ENCODE measurements at regions not wholly inside any gene's neighbourhood (a gene's known extent, or its start where the extent isn't known, plus 50 kb on each side); places are given as distances from the start of the nearest gene placed in this dataset.
A peak's percentile ranks its signal among the peaks of the same experiment; 100 is the strongest.

DNA sequence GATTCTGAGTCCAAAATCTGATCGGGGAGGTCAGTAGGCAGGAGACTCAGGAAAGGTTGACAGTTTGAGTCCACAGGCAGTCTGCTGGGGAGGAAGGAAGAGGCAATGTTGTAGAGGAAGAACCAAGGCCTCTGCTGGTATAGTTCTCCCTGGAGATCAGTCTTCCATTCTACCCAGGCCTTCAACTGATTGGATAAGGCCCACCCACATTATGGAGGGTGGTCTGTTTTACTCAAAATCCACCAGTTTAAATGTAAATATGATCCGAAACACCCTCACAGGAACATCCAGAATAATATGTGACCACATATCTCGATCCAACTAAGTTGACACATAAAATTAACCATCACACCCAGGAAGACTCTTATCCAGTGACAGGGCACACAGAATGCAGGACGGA lies 425.3 kb upstream of the ZMIZ1 start:
- in situ Hi-C loops (cut with HindIII; ENCODE audit: low pct_unique_long_range_greater_than_20kb, low sequenced_read_pairs) = no loop called here
- DNase-seq (ENCODE audit: low read depth, low spot score) = no peak

DNA sequence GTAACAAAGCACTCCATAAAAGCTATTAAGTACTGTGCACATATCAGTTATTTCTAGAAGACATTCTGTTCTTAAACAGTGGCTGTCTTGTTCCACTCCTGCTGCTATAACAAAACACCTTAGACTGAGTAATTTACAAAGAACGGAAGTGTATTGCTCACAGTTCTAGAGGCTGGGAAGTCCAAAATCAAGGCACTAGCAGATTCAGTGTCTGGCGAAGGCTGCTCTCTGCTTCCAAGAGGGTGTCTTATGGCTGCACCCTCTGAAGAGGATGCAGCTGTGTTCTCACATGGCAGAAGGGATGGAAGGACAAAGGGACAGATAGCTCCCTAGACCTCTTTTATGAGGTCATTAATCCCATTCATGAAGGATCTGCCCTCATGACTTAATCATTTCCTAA lies 424.2 kb upstream of the ZMIZ1 start:
- DNase-seq (ENCODE audit: low read depth, low spot score) = no peak
- in situ Hi-C loops (cut with HindIII; ENCODE audit: low pct_unique_long_range_greater_than_20kb, low sequenced_read_pairs) = no loop called here

DNA sequence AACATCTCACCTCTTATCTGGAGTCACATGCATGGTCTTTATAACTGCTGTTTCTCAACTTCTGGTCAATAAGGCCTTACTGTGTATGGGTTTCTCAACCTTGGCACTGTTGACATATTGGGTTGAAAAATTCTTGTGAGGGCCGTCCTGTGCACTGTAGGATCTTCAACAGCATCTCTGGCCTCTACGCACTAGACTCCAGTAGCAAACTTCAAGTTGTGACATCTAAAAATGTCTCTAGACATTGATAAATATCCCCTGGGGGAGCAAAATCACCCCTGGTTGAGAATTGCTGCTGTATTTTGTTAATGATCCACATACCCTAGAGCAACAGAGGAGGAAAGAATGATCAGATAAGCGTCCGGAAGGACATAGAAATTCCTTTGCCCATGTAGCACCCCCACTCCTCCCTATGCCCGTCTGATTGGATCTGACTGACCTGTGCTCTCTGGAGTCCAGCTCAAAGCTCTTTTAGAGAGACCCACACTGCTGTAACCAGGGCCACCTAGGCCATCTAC lies 423.5 kb upstream of the ZMIZ1 start:
- in situ Hi-C loops (cut with HindIII; ENCODE audit: low pct_unique_long_range_greater_than_20kb, low sequenced_read_pairs) = no loop called here
- no peak for DNase-seq (ENCODE audit: low read depth, low spot score)

DNA sequence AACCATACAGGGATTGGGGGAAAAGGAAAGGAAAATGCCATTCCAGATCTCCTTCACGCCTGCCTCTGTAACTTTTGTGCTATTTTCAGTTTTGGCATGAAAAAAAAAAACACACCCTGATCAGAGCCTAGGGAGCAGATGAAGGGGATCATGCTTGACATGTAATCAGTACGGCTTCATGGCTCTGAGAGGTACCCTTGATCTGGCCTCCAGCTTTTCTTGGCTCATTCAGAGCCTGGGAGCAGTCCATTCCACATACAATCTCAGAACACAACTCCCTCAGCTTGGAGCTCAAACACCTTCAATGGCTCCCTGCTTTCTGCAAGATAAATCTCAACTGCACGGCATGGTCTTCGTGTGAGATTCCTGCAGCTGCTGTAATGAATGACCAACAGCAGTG lies 422.8 kb upstream of the ZMIZ1 start:
- in situ Hi-C loops (cut with HindIII; ENCODE audit: low pct_unique_long_range_greater_than_20kb, low sequenced_read_pairs) = no loop called here
- no peak for DNase-seq (ENCODE audit: low read depth, low spot score)

- in situ Hi-C loops (cut with HindIII; ENCODE audit: low pct_unique_long_range_greater_than_20kb, low sequenced_read_pairs) = no loop called here
- DNase-seq (ENCODE audit: low read depth, low spot score) = no peak
Observed at GRCh38 chr10:78648256-78648860, 420.4 kb upstream of the ZMIZ1 start.

DNA sequence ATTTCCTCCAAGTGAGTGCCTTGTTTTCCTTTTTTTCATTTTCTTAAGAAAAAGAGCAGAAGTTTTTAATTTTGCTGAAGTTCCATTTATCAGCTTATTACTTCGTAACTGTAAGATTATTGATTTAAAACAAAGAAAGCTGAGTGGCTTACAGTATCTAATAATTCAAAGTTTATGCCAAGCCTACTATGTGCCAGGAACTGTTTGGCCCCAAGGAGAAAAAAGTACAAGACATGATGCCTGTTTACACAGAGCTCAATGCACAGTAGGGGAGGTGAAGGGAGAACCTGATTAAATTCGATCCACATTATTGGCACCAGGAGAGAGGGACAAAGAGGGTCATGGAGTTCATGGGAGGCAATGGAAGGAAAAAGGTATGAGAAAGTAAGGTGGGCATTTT lies 419.3 kb upstream of the ZMIZ1 start:
- in situ Hi-C loops (cut with HindIII; ENCODE audit: low pct_unique_long_range_greater_than_20kb, low sequenced_read_pairs) = no loop called here
- DNase-seq (ENCODE audit: low read depth, low spot score) = no peak

DNA sequence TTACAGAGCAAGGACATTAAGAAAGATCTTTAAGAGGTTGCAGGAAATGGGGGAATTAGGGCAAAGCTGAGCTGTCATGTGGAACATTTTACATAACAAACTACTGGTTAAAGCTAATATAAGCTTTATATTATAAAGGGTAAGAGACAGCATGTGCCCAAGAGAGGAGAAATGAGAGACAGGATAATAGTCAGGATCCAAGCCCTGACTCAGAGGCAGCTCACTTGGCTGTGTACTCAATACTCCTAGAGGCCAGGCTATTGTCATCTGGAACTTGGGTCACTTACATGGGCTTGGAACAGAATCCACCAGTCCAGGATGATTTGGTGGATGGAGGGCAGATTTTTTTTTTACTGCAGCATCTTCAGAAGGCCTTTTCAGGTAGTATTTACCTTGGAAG lies 418.6 kb upstream of the ZMIZ1 start:
- DNase-seq (ENCODE audit: low read depth, low spot score) = no peak
- in situ Hi-C loops (cut with HindIII; ENCODE audit: low pct_unique_long_range_greater_than_20kb, low sequenced_read_pairs) = no loop called here

GRCh38 chr10:78651287-78651686 lies 417.5 kb upstream of the ZMIZ1 start:
- no peak for DNase-seq (ENCODE audit: low read depth, low spot score)

GRCh38 chr10:78653555-78653954 lies 415.2 kb upstream of the ZMIZ1 start:
- in situ Hi-C loops (cut with HindIII; ENCODE audit: low pct_unique_long_range_greater_than_20kb, low sequenced_read_pairs) = no loop called here
- no peak for DNase-seq (ENCODE audit: low read depth, low spot score)

More at GRCh38 chr10:78651287-78651686, 417.5 kb upstream of the ZMIZ1 start:
- in situ Hi-C loops (cut with HindIII; ENCODE audit: low pct_unique_long_range_greater_than_20kb, low sequenced_read_pairs) = no loop called here

- in situ Hi-C loops (cut with HindIII; ENCODE audit: low pct_unique_long_range_greater_than_20kb, low sequenced_read_pairs) = no loop called here
- no peak for DNase-seq (ENCODE audit: low read depth, low spot score)
Observed at GRCh38 chr10:78654047-78654590, 414.6 kb upstream of the ZMIZ1 start.

DNA sequence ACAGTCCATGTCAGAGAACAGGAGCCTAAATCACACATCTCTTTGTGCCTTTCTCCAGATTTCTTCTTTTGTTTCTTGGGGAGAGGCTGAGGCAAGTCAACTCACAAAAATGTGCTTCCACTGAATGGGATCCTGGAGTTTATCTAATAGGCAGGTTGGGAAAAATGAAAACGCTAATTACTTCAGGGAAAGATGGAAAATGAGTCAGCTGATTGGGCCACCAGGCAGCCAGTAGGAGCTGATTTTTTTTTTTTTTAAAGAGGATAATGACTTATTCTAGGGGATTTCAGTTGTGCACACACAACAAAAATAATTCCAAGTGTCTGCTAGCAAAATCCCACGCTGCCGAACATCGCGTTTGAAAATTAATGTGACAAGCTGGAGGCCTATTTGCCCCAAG lies 412.8 kb upstream of the ZMIZ1 start:
- in situ Hi-C loops (cut with HindIII; ENCODE audit: low pct_unique_long_range_greater_than_20kb, low sequenced_read_pairs) = no loop called here
- no peak for DNase-seq (ENCODE audit: low read depth, low spot score)

DNA sequence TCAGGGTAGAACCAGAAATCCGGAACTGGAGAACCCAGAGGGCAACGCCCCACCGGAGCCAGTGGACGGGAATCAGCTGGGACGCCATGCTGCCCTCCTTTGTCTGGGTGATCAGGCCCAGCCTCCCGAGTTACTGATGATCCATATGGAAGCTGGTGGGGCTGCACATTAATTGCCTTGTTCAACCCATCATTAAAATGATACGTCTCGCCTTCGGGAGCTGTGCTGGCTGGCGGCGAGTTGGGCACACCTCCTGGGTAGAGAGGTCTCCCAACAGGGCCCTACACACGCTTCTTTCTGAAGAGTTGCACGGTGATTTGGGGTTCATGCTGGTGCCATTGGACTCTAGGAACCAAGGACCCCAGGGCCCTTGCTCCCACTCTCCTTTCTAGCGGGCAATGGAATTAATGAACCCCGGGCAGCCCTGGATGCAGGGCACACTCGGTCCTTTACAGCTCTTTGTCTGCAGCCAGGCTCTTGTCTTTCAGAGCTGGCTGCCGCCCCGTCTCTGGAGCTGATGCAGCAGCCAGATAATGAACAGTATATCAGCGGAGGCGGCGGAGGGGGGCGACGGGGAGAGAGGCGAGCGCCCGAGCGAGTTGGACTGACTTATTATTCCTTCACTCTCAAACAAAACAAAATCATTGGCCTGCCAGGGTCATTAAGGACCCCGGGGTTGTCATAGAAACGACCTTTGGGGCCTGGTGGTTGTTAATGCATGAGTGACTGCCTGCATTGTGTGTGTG lies 412.2 kb upstream of the ZMIZ1 start:
- no peak for DNase-seq (ENCODE audit: low read depth, low spot score)
- in situ Hi-C loops (cut with HindIII; ENCODE audit: low pct_unique_long_range_greater_than_20kb, low sequenced_read_pairs) = no loop called here

DNA sequence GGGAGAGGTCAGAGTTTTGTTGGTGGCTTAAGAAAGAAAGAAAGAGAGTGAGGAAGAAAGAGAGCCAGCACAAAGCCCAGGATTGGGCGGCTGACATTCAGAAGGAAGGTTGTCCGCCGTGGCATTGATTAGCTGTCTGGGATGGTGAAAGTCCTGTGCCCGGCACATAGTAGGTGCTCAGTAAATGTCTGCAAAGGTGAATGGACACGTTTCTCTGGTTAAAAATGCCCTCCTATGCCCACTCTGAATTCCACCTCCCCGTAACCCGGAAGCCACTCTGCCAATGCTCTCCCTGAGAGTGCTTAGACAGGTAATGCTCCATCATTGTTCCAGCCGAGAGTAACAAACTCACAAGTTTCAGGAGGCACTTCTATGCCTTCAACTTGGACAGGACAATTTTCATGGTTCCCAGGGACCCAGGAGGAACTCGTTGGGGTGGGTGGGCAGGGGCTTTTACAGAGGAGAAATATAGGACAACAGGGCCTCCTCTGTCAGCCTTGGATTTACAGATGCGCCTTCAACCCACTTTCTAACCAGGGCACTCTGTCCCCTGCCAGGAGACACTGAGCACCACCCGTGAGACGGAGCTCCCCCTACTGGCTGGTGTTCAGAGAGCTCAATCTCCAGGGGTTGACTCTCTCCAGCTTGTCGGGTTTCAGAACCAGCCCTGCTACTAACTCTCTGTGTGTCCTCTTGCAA lies 411.5 kb upstream of the ZMIZ1 start:
- in situ Hi-C loops (cut with HindIII; ENCODE audit: low pct_unique_long_range_greater_than_20kb, low sequenced_read_pairs) = no loop called here
- peak; percentile 78 for DNase-seq (ENCODE audit: low read depth, low spot score)

DNA sequence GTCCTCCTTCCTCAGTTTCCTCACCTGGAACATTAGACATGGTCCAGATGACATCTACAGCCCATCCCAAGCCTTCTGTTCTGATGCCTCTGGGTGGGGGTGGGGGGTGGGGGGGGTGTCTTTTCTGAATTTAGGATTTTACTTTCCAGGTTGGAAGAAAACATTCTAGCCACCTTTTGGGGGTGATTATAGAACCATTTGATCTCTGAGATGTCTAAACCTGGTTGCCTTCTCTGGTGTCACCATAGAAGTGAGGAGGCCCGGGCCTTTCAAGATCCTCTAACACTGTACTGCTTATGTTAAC lies 411.0 kb upstream of the ZMIZ1 start:
- no peak for DNase-seq (ENCODE audit: low read depth, low spot score)
- in situ Hi-C loops (cut with HindIII; ENCODE audit: low pct_unique_long_range_greater_than_20kb, low sequenced_read_pairs) = no loop called here

DNA sequence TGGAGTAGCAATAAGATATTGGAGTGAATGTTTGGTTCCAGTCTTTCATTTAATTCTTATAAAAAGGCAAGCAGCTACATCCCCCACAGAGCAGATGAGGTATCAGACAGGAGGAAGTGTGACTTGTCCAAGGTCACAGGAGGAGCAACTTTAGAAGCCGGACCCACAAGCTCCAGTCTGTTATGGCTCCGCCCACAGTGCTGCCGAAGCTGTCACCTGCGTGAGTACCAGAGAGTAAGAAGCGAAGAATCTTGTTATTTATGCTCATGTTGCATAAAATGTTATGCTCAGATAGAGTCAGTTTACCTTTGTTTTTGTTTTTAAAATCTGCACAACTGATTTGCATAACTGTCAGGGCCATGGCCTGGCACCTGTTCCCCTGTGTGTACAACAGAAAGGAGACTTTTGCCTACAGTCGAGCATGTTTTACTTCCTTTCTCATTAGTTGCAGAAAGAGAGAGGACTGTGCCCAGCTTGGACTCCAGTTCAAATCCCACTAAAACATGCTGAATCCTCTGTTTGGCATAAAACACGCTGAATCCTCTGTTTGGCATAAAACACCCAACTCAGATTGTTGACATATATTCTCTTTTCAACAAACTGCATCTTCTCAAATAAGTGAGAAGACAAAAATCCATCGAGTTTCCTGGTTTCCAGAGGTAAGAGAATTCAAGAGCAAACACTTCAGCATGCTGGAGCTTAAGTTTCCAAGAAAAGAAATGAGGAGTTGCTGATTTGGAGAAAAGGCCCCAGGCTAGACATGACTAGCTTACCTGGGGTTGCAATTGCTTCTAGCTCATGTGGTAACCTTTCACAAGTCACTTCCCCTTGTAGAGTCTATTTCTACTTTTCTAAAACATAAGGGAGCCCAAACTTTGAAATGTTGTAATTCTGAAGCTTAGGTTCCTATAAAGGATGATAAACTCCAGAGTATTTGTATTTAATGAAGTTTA lies 409.8 kb upstream of the ZMIZ1 start:
- in situ Hi-C loops (cut with HindIII; ENCODE audit: low pct_unique_long_range_greater_than_20kb, low sequenced_read_pairs) = no loop called here
- no peak for DNase-seq (ENCODE audit: low read depth, low spot score)

DNA sequence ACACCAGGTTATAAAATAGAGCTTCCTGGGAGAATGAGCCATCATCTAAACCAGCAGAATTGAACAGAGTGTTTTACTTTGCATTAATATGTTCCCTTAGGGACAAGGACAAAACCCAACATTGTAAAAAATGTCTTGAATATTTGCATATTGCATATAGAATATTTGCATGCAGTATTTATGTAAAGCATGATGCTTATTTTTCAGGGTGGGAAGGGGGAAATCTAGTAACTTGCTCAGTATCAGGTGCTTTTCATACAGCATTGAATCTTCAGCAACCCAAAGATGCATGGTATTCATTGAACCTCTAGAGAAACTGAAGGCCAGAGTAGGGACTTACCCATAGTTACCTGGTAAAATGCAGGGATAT lies 409.2 kb upstream of the ZMIZ1 start:
- no peak for DNase-seq (ENCODE audit: low read depth, low spot score)
- in situ Hi-C loops (cut with HindIII; ENCODE audit: low pct_unique_long_range_greater_than_20kb, low sequenced_read_pairs) = no loop called here

GRCh38 chr10:78660446-78661106 lies 408.2 kb upstream of the ZMIZ1 start:
- in situ Hi-C loops (cut with HindIII; ENCODE audit: low pct_unique_long_range_greater_than_20kb, low sequenced_read_pairs) = no loop called here
- no peak for DNase-seq (ENCODE audit: low read depth, low spot score)
